SK-N-SH (cell line): ENCODE measurements at regions not wholly inside any gene's neighbourhood (a gene's known extent, or its start where the extent isn't known, plus 50 kb on each side); places are given as distances from the start of the nearest gene placed in this dataset.

ENCODE experiments used
- CTCF ChIA-PET: fragments of 300-600, 350-600 bp; formaldehyde crosslinking; extraction: SDS; loops from one replicate; lab custom pipeline; 2021; lab: Yijun Ruan, JAX
- POLR2A ChIA-PET: fragments of 350-600 bp; sonication (Branson Sonifier 250); formaldehyde crosslinking; extraction: SDS; loops from one replicate; lab custom pipeline; 2020; ENCODE audit warnings: antibody characterized with exemption, inconsistent platforms; lab: Yijun Ruan, JAX
- DNase-seq: peaks from one replicate; pipeline ENCODE4 v3.0.0; 2012
- H2AFZ ChIP-seq: fragments of 200-600 bp; sonication (generic); 2 replicates; pipeline ENCODE4 v1.8.1; 2016; ENCODE audit warnings: antibody characterized with exemption, mild to moderate bottlenecking, low read depth
- H3F3A ChIP-seq: fragments of 200-600 bp; sonication (generic); replicated peaks from 2 replicates; pipeline ENCODE3; 2016; ENCODE audit warnings: antibody characterized with exemption, mild to moderate bottlenecking; ENCODE audit not compliant: insufficient read depth
- H3K27ac ChIP-seq, 2 experiments: fragments of 200-500 bp in 1 of 2; fragments of 200-600 bp in 1 of 2; sonication (Bioruptor generic) in 1 of 2; sonication (generic), shearing (Covaris generic) in 1 of 2; 2 replicates each; pipeline versions ENCODE4 v1.5.1 to v1.6.1; 2014 to 2016; ENCODE audit warnings: low read depth in 2 of 2, inconsistent platforms in 1 of 2, low read length in 1 of 2, mild to moderate bottlenecking in 1 of 2, mixed read lengths in 1 of 2
- H3K27me3 ChIP-seq: fragments of 200-600 bp; sonication (generic), shearing (Covaris generic); 2 replicates; pipeline ENCODE4 v1.6.1; 2016; ENCODE audit warnings: mixed run types; ENCODE audit not compliant: insufficient read depth
- H3K36me3 ChIP-seq, 2 experiments: fragments of 200-500 bp in 1 of 2; fragments of 200-600 bp in 1 of 2; sonication (Bioruptor generic) in 1 of 2; sonication (generic) in 1 of 2; replicated peaks in 1 of 2; 2 replicates each; pipeline versions ENCODE3 to v1.5.1; 2014 to 2016; ENCODE audit warnings: low read length in 1 of 2, mild to moderate bottlenecking in 1 of 2; ENCODE audit not compliant: insufficient read depth in 2 of 2, control insufficient read depth in 1 of 2
- H3K4me1 ChIP-seq, 2 experiments: fragments of 200-500 bp in 1 of 2; fragments of 200-600 bp in 1 of 2; sonication (Bioruptor generic) in 1 of 2; sonication (generic), shearing (Covaris generic) in 1 of 2; 2 replicates each; pipeline versions ENCODE4 v1.5.1 to v1.6.1; 2014 to 2016; ENCODE audit warnings: low read depth in 1 of 2, low read length in 1 of 2, mixed run types in 1 of 2; ENCODE audit not compliant: insufficient read depth in 2 of 2, control insufficient read depth in 1 of 2
- H3K4me2 ChIP-seq: fragments of 200-600 bp; sonication (generic), shearing (Covaris generic); 2 replicates; pipeline ENCODE4 v1.6.1; 2017; ENCODE audit warnings: mixed run types
- H3K4me3 ChIP-seq, 2 experiments: fragments of 200-500 bp in 1 of 2; fragments of 200-600 bp in 1 of 2; sonication (Bioruptor generic) in 1 of 2; sonication (generic), shearing (Covaris generic) in 1 of 2; 2 replicates each; pipeline versions ENCODE4 v1.5.1 to v1.8.1; 2014 to 2016; ENCODE audit warnings: low read depth in 2 of 2, inconsistent platforms in 1 of 2, low read length in 1 of 2, mild to moderate bottlenecking in 1 of 2, mixed read lengths in 1 of 2, moderate library complexity in 1 of 2
- H3K79me2 ChIP-seq: fragments of 200-600 bp; sonication (generic); 2 replicates; pipeline ENCODE4 v1.8.1; 2017; ENCODE audit warnings: mild to moderate bottlenecking; ENCODE audit not compliant: insufficient read depth
- H3K9ac ChIP-seq: fragments of 200-600 bp; sonication (generic); 2 replicates; pipeline ENCODE4 v1.6.1; 2017; ENCODE audit warnings: mixed run types
- H3K9me2 ChIP-seq: fragments of 200-600 bp; sonication (generic); 2 replicates; pipeline ENCODE4 v1.6.1; 2017; ENCODE audit warnings: mixed run types
- H3K9me3 ChIP-seq: fragments of 200-600 bp; sonication (generic); 2 replicates; pipeline ENCODE4 v1.6.1; 2017; ENCODE audit warnings: mixed run types, mild to moderate bottlenecking, moderate library complexity
- H4K20me1 ChIP-seq: fragments of 200-600 bp; sonication (generic); 2 replicates; pipeline ENCODE4 v1.6.1; 2017; ENCODE audit warnings: mild to moderate bottlenecking, mixed run types; ENCODE audit not compliant: insufficient read depth
- CTCF ChIP-seq: fragments of 200-600 bp; sonication (generic); IDR thresholded peaks from 2 replicates; pipeline ENCODE4 v1.6.1; 2017; ENCODE audit warnings: antibody characterized with exemption, mild to moderate bottlenecking, moderate library complexity
- EP300 ChIP-seq, 2 experiments: IDR thresholded peaks; 2 replicates each; pipeline versions ENCODE4 v1.4.0 to v1.6.1; 2012; ENCODE audit warnings: borderline replicate concordance in 1 of 2, low read depth in 1 of 2, low read length in 1 of 2
- EZH2phosphoT487 ChIP-seq: fragments of 200-600 bp; sonication (generic); IDR thresholded peaks from 2 replicates; pipeline ENCODE4 v1.6.1; 2017; ENCODE audit warnings: low read depth, mixed run types, mild to moderate bottlenecking, antibody characterized with exemption, moderate library complexity, borderline replicate concordance
- FOXJ3 ChIP-seq: sonication (generic); formaldehyde crosslinking; IDR thresholded peaks from 2 replicates; pipeline ENCODE4 v1.5.1; 2020; ENCODE audit warnings: mild to moderate bottlenecking, missing genetic modification reagents
- IRF3 ChIP-seq: fragments of 150-350 bp; IDR thresholded peaks from 2 replicates; pipeline ENCODE4 v1.6.1; 2016; ENCODE audit warnings: mild to moderate bottlenecking, low read depth, low read length
- JUND ChIP-seq: IDR thresholded peaks from 2 replicates; pipeline ENCODE4 v1.4.0; 2012
- MAX ChIP-seq: IDR thresholded peaks from 2 replicates; pipeline ENCODE4 v1.4.0; 2012; ENCODE audit warnings: low read depth
- RCOR1 ChIP-seq: fragments of 150-350 bp; IDR thresholded peaks from 2 replicates; pipeline ENCODE4 v1.6.1; 2017; ENCODE audit warnings: antibody characterized with exemption, low read length
- SMC3 ChIP-seq: IDR thresholded peaks from 2 replicates; pipeline ENCODE4 v1.6.1; 2012; ENCODE audit warnings: low read depth, low read length, improper control_type of control experiment
- TCF12 ChIP-seq: IDR thresholded peaks from 2 replicates; pipeline ENCODE4 v1.4.0; 2012
- TEAD4 ChIP-seq: IDR thresholded peaks from 2 replicates; pipeline ENCODE4 v1.4.0; 2012; ENCODE audit warnings: mild to moderate bottlenecking, borderline replicate concordance; ENCODE audit not compliant: insufficient read depth
- USF2 ChIP-seq: fragments of 150-350 bp; IDR thresholded peaks from 2 replicates; pipeline ENCODE4 v1.6.1; 2017; ENCODE audit warnings: antibody characterized with exemption, low read length, low read depth, borderline replicate concordance
- ZBTB33 ChIP-seq: IDR thresholded peaks from 2 replicates; pipeline ENCODE4 v1.4.0; 2012; ENCODE audit warnings: low read depth, borderline replicate concordance
- WGBS: methylation state at CpG from one replicate; pipeline ENCODE4 v1.1.6; 2017; ENCODE audit warnings: low lambda C conversion rate; 5-methylcytosine and 5-hydroxymethylcytosine counted together

- no peak for DNase-seq
- Histone ChIP-seq H4K20me1 (no peaks in the 10 kb centered on the region), H3K79me2 (no peaks in the 10 kb centered on the region), H3K9ac (no peak overlapping the region), H3K9me2 (no peaks in the 10 kb centered on the region), H3K4me1 (peaks cover 0 to 16% of the 10 kb centered on the region in 2 experiments; a peak in 2 of 4 replicates), H3K9me3 (no peaks in the 10 kb centered on the region), H3K27ac (no peak overlapping the region), H3K36me3 (no peaks in the 10 kb centered on the region), H3K27me3 (no peaks in the 10 kb centered on the region; the same call in 1 of the 2 replicates), H3K4me3 (no peak overlapping the region), H3F3A (peaks cover 3% of the 10 kb centered on the region), H3K4me2 (no peak overlapping the region), H2AFZ (no peak overlapping the region)
- ChIA-PET CTCF (interaction anchor here (0.6 to 1.5 kb wide), 5 partner anchors 11 to 161 kb away, joined by 3 to 4 read pairs (median 3); no protein-coding TSS in a partner anchor), POLR2A (interaction anchor here (0.6 kb wide), 1 partner anchor 68 kb away, joined by 3 read pairs; no protein-coding TSS in a partner anchor)
- TF ChIP-seq RCOR1, result no peak
- no peak for TF ChIP-seq IRF3
- 16% methylated on average over 2 of the region's 8 CpGs for WGBS
Measured at GRCh38 chr1:47565676-47566075, 127.8 kb downstream of the FOXD2 start.

GRCh38 chr1:47568763-47569162 is 130.9 kb downstream of the FOXD2 start:
- Histone ChIP-seq H3K27ac (no peak overlapping the region), H3K9ac (no peak overlapping the region), H3K4me2 (no peak overlapping the region), H3K79me2 (no peaks in the 10 kb centered on the region), H3K4me3 (no peak overlapping the region), H3K36me3 (no peaks in the 10 kb centered on the region), H2AFZ (no peak overlapping the region), H4K20me1 (no peaks in the 10 kb centered on the region), H3K4me1 (peaks cover 0 to 18% of the 10 kb centered on the region in 2 experiments; a peak in 2 of 4 replicates), H3K9me3 (no peaks in the 10 kb centered on the region), H3K27me3 (no peaks in the 10 kb centered on the region), H3F3A (peaks cover 3% of the 10 kb centered on the region), H3K9me2 (no peaks in the 10 kb centered on the region)
- CTCF ChIA-PET, result interaction anchor here (0.5 to 2.3 kb wide), 2 partner anchors 133 to 141 kb away, joined by 3 to 6 read pairs; no protein-coding TSS in a partner anchor
- 58% methylated on average over 5 of the region's 5 CpGs for WGBS
- TF ChIP-seq TCF12, result 0 out of 2 replicates have a peak, but pooled peaks have one; percentile 8
- no peak for TF ChIP-seq SMC3
- POLR2A ChIA-PET, result no interaction called here
- DNase-seq, result peak; percentile 62

- POLR2A ChIA-PET, result no interaction called here
- H2AFZ ChIP-seq, result no peak overlapping the region; the same call in 1 of the 2 replicates
- no peak overlapping the region; a peak in 1 of 4 replicates for H3K27ac ChIP-seq
- H3K27me3 ChIP-seq, result no peaks in the 10 kb centered on the region
- CTCF ChIA-PET, result interaction anchor here (0.5 to 2.3 kb wide), 4 partner anchors 132 to 141 kb away, joined by 3 to 6 read pairs (median 4); partner anchors contain the start of gene FOXD2
- no peaks in the 10 kb centered on the region for H4K20me1 ChIP-seq
- H3K4me3 ChIP-seq, result no peak overlapping the region
- H3K9me2 ChIP-seq, result no peaks in the 10 kb centered on the region
- peak overlapping the region; percentile 53 for H3K4me2 ChIP-seq
- H3K9ac ChIP-seq, result no peak overlapping the region
- no peaks in the 10 kb centered on the region for H3K9me3 ChIP-seq
- H3K36me3 ChIP-seq, result no peaks in the 10 kb centered on the region
- peaks cover 3% of the 10 kb centered on the region for H3F3A ChIP-seq
- DNase-seq, result no peak
- peaks cover 0 to 18% of the 10 kb centered on the region in 2 experiments; a peak in 2 of 4 replicates for H3K4me1 ChIP-seq
- 65% methylated on average over 5 of the region's 5 CpGs for WGBS
- H3K79me2 ChIP-seq, result no peaks in the 10 kb centered on the region
- TF ChIP-seq JUND (no peak), USF2 (no peak), CTCF (no peak), TEAD4 (no peak), ZBTB33 (no peak), EP300 (IDR thresholded peaks at IDR 0.05; ENCODE audit: borderline replicate concordance in 1 of 2, low read depth in 1 of 2, low read length in 1 of 2) (no peak), MAX (no peak), EZH2phosphoT487 (no peak), TCF12 (no peak), FOXJ3 (CRISPR knock-in tag) (no peak)
Measured at GRCh38 chr1:47569261-47569660, 131.4 kb downstream of the FOXD2 start.
